Right lung (tissue), 2 donors: ENCODE measurements at regions not wholly inside any gene's neighbourhood (a gene's known extent, or its start where the extent isn't known, plus 50 kb on each side); places are given as distances from the start of the nearest gene placed in this dataset.
A peak's percentile ranks its signal among the peaks of the same experiment; 100 is the strongest.

Source experiments
- DNase-seq, 2 donors: peaks; one replicate each; pipeline ENCODE4 v3.0.0-alpha.2; 2013

DNA sequence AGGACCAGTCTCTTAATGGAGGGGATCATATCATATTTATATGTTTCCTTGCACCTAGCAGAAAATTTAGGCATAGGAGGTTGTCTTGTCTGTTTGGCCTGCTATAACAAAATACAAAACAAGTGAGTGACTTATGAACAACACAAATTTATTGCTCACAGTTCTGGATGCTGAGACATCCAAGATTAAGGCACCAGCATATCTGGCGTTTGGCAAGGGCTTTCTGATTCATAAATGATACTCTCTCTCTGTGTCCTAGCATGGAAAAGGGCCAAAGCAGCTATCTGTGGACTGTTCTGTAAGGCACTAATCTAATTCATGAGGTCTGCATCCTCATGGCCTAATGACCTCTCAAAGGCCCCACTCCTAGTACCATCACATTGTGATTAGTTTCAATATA is 683.0 kb downstream of the NR2F2 start:
- no peak for DNase-seq

DNA sequence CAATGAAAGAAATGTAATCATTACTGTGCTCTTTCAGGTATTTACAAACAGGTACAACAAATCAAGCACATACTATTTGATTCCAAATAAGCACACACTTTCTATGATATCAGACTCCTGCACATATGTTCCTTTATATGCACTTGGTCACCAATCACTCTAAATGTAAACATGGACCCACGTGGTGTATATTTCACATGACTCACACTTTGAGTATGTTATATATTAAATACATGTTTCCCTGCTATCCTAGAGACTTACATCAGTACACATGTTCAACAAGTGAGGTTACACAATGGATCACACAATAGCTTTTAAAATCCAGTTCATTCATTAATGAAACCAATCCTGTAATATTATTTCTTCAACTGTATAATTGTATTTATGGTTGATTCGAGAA is 683.5 kb downstream of the NR2F2 start:
- DNase-seq: no peak

DNA sequence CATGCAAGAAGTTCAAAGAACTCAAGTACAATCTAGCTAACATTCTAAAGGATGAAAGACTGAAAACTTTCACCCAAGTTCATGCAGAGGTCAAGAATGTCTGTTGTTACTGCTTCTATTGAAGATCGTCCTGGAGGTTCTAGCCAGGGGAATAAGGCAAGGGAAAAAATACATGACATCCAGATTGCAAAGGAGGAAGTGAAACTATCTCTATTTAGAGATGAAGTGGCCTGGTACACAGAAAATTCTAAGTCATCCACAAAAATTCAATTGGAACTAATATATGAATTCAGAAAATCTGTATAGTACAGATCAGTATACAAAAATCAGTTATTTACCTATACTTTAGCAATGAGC is 693.0 kb downstream of the NR2F2 start:
- no peak for DNase-seq

DNA sequence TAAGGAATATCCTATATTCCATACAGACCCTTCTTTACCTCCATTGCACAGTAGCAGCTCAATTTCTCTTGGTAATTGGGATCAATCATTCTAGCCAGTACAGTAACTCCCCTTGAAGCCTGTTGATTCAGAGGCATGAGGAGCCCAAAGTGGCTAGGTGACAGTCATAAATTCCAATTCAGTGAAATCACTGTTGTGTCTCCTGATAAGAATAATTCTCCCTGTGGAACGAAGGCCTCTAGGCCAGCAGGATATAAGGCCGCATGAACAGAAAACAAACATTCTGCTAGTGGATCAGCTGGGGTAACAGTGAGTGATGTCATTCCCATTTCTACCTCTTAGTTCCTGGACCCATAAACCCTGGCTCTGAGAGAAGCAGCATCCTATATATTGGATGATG is 696.3 kb downstream of the NR2F2 start:
- DNase-seq: no peak

DNA sequence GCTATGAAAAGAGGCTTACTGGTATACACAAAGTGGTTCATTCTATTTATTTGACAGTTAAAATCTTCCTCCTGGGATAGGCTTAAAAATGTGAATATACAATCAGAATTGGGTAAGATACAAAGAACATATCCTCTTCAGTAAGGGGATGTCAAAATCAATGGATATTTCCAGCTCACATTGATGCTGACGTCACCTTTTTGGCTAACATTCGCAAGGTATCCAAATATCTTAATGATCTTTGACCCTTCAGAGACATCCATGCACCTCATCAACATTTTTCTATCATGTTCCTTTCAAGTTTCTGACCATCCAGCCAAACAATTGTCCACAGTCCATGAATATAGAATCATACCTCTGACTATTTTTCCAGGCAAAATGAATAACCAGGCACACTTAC is 697.3 kb downstream of the NR2F2 start:
- no peak for DNase-seq

DNA sequence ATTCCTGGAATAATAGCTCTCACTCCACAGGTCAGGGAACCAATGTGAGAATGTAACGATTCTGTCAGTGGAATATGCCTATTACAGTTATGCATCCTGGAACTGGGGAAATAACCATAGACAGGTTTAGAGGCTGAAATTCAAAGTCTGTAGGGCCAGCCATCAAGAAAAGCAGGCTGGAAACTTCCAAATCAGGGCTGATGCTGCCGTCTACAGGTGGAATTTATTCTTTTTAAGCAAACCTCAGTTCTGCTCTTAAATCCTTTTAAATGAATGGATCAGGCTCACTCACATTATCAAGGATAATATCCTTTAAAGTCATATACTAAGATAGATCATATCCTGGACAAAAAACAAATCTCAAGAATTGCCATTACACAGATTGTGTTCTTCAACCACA is 699.8 kb downstream of the NR2F2 start:
- no peak for DNase-seq

DNA sequence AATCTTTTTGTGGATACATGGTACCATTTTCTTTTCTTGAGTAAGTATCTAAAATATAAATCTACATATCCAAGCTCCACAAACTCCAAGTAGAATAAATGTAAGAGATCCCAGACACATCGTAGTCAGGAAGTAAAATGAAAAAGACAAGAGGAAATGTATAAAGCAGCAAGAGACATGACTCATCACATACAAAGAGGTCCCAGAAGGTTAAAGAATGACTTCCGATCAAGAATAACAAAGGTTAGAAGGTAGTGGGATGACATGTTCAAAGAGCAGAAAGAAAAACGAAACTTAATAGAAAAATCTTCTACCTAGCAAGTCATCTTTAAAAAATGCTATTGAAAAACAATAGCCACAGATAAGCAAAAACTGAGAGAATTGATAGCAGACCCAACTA is 705.8 kb downstream of the NR2F2 start:
- no peak for DNase-seq

DNA sequence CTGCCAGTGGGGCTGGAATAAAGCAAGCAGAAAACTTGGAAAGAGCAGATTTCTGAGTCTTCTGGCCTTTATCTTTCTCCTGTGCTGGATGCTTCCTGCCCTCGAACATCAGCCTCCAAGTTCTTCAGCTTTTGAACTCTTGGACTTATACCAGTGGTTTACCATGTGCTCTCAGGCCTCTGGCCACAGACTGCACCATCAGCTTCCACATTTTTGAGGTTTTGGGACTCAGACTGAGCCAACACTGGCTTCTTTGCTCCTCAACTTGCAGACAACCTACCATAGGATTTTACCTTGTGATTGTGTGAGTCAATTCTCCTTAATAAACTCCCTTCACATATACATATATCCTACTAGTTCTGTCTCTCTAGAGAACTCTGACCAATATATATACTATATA is 706.6 kb downstream of the NR2F2 start:
- no peak for DNase-seq

DNA sequence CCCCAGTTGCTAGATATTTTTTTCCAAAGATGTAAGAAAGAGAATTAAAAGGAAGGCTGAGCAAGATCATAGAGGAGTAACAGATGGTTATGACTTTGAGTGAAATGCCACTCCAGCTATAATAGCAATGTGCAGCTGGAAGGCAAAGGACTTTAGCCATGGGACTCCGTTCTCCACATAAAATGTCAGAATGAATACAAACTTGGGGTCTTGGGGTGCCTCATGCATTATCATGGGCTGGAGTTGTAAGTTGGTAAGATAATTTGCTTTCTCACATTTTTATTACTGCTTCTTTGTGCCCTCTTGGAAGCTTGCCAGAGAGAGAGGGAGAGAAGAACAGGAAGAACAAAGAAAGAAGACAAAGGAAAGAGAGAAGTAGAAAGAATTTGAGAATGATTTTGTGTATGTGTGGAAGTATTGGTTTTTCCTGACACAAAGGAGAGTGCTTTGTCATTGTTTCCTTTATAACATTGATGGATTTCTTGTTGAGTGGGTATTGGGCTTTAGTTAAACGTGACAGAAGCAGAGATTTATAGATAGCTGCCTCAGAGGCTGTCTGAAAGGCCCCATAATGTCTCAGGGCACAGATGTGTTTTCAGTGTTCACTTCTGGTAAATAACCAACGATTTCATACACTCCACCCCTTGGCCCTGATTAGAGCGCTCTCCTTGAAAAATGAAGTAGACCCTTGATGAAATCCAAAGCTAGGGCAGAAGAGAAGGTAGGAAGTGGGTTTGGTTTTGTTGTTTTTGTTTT is 715.3 kb downstream of the NR2F2 start:
- no peak for DNase-seq

DNA sequence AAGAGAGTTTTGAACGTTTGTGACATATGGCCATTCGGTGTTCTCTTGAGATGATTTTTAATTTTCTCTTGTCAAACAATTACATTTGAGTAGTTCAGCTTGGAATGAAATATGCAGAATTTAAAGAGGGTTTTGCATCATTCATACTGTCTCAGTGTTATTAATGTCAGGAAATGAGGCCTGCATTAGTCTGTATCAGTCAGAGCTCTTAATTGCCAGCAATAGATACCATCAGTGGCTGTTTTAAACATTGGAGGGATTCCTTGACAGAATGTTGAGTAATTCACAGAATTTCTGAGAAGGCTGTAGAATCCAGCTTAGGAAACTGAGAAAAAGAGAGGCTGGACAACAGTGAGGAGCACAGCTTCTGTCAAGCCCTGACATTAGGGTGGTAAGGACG is 722.0 kb downstream of the NR2F2 start:
- no peak for DNase-seq

DNA sequence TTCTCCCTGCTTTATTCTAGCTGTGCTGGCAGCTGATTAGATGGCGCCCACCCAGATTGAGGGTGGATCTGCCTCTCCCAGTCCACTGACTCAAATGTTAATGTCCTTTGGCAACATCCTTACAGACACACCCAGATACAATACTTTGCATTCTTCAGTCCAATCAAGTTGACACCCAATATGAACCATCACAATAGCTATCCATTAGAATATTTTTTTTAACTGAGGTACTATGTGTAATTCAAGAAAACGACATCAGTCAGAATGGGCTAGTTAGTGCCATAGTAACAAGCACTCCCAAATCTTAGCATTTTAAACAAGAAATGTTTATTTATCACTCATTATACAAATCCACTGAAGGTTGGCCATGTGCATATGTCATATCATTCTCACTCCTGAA is 723.1 kb downstream of the NR2F2 start:
- no peak for DNase-seq

DNA sequence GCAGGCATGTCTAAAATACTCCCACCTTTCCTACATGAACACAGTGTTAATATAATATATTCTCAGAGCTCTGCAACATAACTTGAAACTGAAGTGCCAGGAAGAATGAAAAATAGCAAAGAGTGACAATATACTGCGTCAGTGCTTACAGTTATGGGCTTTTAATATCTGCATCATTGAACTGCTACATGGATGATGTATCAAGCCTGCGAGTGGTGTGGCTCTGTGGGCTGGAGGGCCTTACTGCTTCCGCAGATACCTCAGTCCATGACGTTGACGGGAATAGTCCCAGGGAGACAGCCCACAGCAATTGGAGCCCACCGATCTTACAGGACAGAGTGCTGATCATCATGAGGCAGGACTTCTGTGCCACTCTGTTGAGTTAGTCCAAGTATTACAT is 727.0 kb downstream of the NR2F2 start:
- no peak for DNase-seq

DNA sequence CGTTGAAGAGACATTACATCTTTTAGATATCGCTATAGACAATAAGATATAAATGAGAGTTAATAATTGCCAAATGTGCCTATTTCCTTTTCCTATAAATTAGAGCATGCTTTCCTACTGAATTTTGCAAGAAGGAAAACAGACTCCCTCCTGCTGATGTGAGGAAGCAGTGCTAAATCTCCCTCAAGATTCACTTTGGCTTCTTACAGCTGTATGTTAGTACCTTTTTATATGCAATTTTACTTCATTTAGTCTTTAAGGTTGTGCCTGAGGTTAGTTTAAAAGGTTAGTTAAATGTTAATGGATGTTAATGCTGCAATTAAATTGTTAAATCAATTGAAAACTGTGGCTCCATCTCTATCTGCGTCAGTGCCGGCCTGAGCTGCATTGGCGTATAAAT is 728.8 kb downstream of the NR2F2 start:
- DNase-seq: no peak

DNA sequence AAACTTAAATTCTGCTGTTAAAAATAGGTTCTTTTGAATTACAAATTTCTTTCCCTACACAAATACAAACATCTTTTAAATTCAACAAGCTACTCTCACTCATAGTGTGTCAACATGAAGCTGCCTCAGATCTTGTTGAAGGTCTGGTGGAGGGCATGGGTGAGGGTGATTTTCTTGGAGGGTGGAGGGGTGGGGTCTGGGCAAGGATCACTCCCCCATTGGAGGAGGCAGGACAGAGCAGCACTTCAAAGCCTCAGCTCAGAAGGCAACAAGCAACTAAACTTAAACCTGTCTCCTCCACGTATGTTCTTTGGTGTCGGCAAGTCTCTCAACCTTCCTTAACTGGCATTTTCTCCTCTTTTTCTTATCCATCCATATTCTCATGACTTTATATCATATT is 730.9 kb downstream of the NR2F2 start:
- DNase-seq: no peak

DNA sequence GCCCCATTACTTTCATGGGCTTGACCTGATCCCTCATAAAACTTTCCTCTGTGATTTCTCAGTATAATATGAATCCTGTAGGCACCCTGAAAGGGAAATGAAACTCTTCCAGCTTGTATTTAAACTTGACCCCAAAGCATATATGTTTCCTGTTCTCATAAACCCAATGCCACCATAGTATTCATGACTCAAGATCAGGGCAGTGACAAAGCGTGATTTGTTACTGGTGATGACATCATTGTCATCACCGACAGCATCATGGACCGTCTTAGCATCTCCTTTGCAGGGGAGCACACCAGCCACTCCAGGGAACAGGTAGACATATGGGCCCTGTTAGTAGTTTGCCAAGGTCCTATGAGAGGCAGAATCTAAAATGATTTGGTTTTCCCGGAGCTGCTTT is 741.2 kb downstream of the NR2F2 start:
- no peak for DNase-seq

DNA sequence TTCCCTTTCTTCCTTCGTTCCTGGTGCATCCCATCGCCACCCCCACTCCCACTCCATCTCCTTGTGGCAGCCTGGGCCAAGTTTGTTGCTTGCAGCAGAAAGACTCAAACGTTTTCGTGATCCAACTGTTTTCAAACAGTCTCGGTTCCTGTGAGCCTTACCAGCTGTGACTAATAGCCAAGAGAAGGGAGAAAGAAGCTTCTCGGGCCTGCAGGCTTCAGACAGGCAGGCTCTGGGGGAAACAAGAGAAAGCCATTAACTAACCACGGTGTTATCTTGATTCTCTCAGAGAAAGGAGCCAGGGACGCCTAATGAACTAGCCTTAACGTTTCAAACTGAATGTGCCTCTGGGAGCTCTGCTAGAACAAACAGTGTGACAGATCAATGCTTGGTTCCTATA is 742.0 kb downstream of the NR2F2 start:
- peak; percentile 25 to 28 for DNase-seq

DNA sequence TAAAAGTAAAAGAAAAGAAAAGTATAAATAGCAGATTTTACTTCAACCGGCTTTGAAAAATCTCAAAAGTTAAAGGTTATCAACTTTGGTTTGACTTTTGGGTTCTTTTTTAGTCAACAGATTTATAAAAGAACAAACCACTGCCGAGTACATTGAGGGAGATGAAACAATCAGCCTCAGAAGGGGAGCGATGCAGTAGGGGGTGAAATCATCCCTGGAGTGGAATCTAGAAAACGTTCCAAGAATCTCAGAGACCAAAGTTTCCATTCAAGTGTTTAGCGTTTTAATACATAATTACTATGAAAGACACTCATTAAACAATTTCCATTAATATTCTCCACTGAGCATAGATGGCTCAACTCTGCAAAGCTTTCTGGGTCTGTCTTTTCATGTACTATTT is 745.5 kb downstream of the NR2F2 start:
- DNase-seq: peak; percentile 18 to 36

DNA sequence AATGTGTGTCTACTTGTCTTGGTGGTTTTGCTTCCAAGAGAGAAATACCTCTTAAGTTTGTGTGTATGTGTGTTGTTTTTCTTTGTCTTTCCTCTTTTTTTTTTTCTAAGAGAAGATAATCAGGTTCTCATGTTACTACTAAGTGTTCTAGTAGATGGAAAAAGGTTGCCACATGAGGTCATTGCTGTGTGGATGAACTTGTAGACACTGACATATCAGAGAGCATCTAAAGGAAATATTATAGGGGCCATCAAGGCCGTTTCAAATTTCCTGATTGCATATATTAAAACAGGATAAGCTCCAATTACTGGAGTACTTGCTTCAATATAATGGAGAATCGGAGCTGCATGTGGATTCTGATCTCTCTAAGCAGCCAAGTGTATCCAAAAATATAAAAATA is 747.5 kb downstream of the NR2F2 start:
- no peak for DNase-seq

DNA sequence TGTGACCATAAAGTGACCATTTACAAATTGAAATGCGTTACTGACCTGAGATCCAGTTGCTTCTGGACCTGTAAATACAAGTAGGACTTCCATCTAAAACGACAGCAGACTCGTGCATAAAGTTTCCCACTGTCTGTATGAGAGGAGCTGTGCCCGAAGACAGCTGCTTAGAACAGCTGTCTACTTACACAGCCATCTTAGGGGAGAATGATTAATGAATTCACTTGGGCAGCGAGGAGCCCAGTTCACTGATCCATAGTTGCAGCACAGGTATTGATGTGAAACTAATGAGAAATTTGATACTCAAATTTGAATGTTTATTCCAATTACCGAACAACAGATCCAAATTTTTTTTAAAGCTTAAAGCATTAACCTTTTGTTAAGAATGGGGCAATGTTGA is 748.1 kb downstream of the NR2F2 start:
- no peak for DNase-seq

DNA sequence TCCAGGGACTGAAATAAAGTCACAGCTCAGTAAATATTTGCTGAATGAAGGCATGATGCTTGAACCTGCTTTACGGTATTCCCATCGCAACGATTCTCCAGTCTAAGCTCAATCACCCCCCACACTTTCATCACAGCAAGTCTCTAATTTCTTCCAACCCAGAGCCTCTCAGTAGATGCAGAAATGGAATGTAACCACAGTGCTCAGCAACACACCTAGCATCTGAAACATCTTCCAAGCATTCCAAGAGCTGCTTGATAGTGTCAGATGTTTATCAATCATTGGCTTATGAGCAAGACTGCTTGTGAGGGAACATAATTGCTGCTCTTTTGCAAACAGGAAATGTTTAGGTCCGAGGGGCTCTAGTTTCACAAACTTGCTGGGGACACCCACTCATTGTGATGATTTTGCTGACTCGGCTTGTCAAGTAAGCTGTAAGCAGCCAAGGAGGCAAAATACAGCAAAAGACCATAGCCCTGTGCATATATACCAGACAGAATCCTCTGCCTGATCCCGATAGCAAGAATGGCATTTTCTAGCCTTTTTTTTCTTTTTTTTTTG is 751.2 kb downstream of the NR2F2 start:
- no peak for DNase-seq

DNA sequence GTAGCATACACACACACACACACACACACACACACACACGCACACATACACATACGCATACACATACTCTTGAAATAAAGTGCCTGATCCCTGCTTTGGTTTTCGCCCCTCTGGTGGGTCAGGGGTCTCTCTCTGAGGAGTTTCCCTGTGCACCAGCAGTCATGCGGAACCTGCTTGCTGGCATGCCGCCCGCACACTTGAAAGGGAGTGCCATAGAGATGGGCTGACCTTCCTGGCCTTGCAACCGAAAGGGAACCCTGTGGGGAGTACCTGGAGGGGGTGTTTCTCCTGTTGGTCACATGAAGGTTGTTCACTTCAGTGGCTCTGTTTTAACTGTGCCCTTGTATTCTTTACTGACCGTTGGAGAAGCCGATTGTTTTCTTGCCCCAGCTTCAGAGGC is 752.3 kb downstream of the NR2F2 start:
- DNase-seq: no peak

DNA sequence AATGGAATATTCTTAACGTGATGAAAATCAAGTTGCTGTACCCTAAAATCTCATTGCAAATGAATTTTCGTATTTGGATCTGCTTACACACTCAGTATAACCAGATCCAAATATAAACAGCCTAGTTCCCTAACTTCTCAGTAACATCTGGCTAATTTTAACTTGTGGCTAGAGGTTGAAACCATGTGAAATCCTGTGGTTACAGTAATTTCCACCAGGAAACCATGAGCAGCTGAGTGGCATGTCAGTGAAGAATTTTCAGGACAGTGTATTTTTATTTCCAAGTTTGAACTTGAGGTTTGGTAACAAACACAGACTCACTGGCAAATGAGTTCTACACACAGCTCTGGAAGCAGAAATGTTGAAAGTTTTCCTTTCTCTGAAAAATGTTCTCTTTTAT is 754.1 kb downstream of the NR2F2 start:
- DNase-seq: no peak

DNA sequence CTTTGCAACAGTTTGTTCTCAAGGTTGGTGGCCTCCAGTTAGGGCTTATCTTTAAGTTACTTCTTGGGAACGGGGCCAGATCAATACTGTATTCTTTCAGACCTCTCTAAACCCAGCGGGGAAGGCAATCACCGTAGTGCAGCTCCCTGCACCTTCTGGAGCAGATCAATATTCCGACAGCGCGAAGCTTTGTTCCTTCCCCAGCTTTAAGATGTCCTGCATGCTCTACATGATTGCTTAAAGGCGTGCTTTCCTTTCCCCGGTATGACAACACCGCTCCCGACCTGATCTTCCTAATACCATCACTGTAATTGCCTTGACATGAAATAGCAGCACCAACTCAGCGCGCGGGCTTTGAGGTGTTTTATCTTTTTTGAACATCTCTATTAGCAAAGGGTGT is 755.2 kb downstream of the NR2F2 start:
- no peak for DNase-seq

DNA sequence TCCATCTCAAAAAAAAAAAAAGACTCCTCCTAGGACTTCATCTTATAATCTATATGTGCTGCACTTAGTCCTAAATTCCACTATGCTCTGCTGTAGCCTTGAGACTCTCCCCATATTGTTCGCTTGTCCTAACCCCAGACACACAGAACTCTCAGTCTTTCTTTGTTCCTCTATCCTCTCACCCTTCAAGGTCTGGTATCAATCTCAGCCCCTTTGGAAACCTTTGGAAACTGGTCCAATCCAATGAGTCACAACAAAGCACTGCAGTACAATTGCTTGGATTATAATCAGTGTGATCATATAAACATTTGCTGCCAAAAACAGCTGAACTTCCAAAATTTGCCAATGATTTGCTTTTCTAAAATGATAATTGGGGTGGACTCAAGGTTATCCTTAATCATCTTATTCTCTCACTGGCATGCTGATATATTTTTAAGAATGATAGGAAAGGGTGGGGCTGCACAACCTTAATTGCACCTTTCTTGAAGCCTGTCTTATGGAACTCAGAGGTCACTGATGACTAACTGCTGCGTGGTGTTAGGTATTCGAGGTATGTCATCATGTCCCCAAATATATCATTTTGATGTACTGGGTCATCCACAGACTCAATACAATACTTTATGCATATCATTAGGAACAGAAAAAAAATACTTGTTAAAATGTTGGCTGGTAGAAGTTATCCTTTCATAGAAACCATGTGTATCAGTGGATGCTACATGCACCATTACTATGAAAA is 756.7 kb downstream of the NR2F2 start:
- DNase-seq: no peak
